GM23338 (cell line): ENCODE measurements at regions not wholly inside any gene's neighbourhood (a gene's known extent, or its start where the extent isn't known, plus 50 kb on each side); places are given as distances from the start of the nearest gene placed in this dataset.

ENCODE experiments used
- ATAC-seq: fragments of 200-7000 bp; cut with Tn5 transposase; 3 replicates; pipeline ENCODE4 v1.9.1; 2020
- DNase-seq: peaks from one replicate; pipeline ENCODE4 v3.0.0-alpha.2; 2015; ENCODE audit warnings: low spot score
- H2AFZ ChIP-seq: fragments of 200-600 bp; sonication (generic); 2 replicates; pipeline ENCODE4 v1.8.0; 2016; ENCODE audit warnings: antibody characterized with exemption, mild to moderate bottlenecking, moderate library complexity
- H3F3A ChIP-seq: fragments of 200-600 bp; sonication (generic); replicated peaks from 2 replicates; pipeline ENCODE4 v1.8.0; 2017; ENCODE audit warnings: antibody characterized with exemption, mixed run types, low read depth
- H3K27ac ChIP-seq: fragments of 200-600 bp; sonication (generic); 2 replicates; pipeline ENCODE4 v1.6.1; 2016; ENCODE audit warnings: low read depth
- H3K27me3 ChIP-seq: fragments of 200-600 bp; sonication (generic); 2 replicates; pipeline ENCODE4 v1.8.0; 2016; ENCODE audit warnings: mild to moderate bottlenecking, mixed run types, moderate library complexity; ENCODE audit not compliant: insufficient read depth
- H3K36me3 ChIP-seq: fragments of 200-600 bp; sonication (generic); 2 replicates; pipeline ENCODE4 v1.8.0; 2016; ENCODE audit warnings: mild to moderate bottlenecking; ENCODE audit not compliant: insufficient read depth
- H3K4me1 ChIP-seq: fragments of 200-600 bp; sonication (generic); 2 replicates; pipeline ENCODE4 v1.8.0; 2016; ENCODE audit warnings: mild to moderate bottlenecking, moderate library complexity; ENCODE audit not compliant: insufficient read depth
- H3K4me2 ChIP-seq: fragments of 200-600 bp; sonication (generic); 2 replicates; pipeline ENCODE4 v1.7.1; 2017; ENCODE audit warnings: mixed run types
- H3K4me3 ChIP-seq: fragments of 200-600 bp; sonication (generic); 2 replicates; pipeline ENCODE4 v1.6.1; 2016; ENCODE audit warnings: mixed run types
- H3K79me2 ChIP-seq: fragments of 200-600 bp; sonication (generic); replicated peaks from 2 replicates; pipeline ENCODE4 v1.8.0; 2017; ENCODE audit warnings: mild to moderate bottlenecking; ENCODE audit not compliant: insufficient read depth
- H3K9me2 ChIP-seq: fragments of 200-600 bp; sonication (generic); 2 replicates; pipeline ENCODE4 v1.8.0; 2017; ENCODE audit not compliant: insufficient read depth
- H4K20me1 ChIP-seq: fragments of 200-600 bp; sonication (generic); replicated peaks from 2 replicates; pipeline ENCODE4 v1.8.0; 2017; ENCODE audit warnings: mild to moderate bottlenecking; ENCODE audit not compliant: insufficient read depth
- H3K27ac Mint-ChIP-seq: 2 replicates; pipeline ENCODE4 v1.8.0; 2020; ENCODE audit warnings: inconsistent platforms, mild to moderate bottlenecking, moderate library complexity, mixed read lengths
- H3K27me3 Mint-ChIP-seq: 3 replicates; pipeline ENCODE4 v1.8.0; 2022; ENCODE audit warnings: low read depth, mild to moderate bottlenecking, moderate library complexity, mixed read lengths, inconsistent platforms; ENCODE audit not compliant: insufficient read depth, poor library complexity
- H3K36me3 Mint-ChIP-seq: 3 replicates; pipeline ENCODE4 v1.8.0; 2021; ENCODE audit warnings: low read depth, mild to moderate bottlenecking, inconsistent platforms, moderate library complexity, mixed read lengths
- H3K4me1 Mint-ChIP-seq: 3 replicates; pipeline ENCODE4 v1.8.0; 2020; ENCODE audit warnings: mild to moderate bottlenecking, inconsistent platforms, mixed read lengths
- H3K4me3 Mint-ChIP-seq: 3 replicates; pipeline ENCODE4 v1.8.0; 2021; ENCODE audit warnings: moderate library complexity, mild to moderate bottlenecking, inconsistent platforms, mixed read lengths
- H3K9me3 Mint-ChIP-seq: 3 replicates; pipeline ENCODE4 v1.8.0; 2020; ENCODE audit warnings: moderate library complexity, mild to moderate bottlenecking, inconsistent platforms, mixed read lengths
- CREB1 ChIP-seq: fragments of 250-450 bp; sonication (Bioruptor Pico); IDR thresholded peaks from 2 replicates; pipeline ENCODE4 v1.5.0; 2020; ENCODE audit warnings: low read depth, mild to moderate bottlenecking, moderate library complexity
- CTCF ChIP-seq, 2 experiments: fragments of 200-600 bp in 1 of 2; sonication (generic) in 1 of 2; conservative IDR thresholded peaks; 2 replicates each; pipeline versions ENCODE4 v1.5.1 to v1.6.1; 2016 to 2017; ENCODE audit warnings: antibody characterized with exemption in 2 of 2, low read depth in 2 of 2, mild to moderate bottlenecking in 2 of 2, moderate library complexity in 1 of 2
- EZH2 ChIP-seq: fragments of 200-600 bp; sonication (generic); IDR thresholded peaks from one replicate; pipeline ENCODE4 v1.8.0; 2017; ENCODE audit warnings: antibody characterized with exemption, mild to moderate bottlenecking, low read depth; ENCODE audit not compliant: unreplicated experiment
- EZH2phosphoT487 ChIP-seq: fragments of 200-600 bp; sonication (generic); IDR thresholded peaks from one replicate; pipeline ENCODE4 v1.8.1; 2018; ENCODE audit warnings: antibody characterized with exemption; ENCODE audit not compliant: unreplicated experiment
- JUNB ChIP-seq: IDR thresholded peaks from one replicate; pipeline ENCODE4 v1.6.1; 2016; ENCODE audit warnings: antibody characterized with exemption; ENCODE audit not compliant: unreplicated experiment
- NANOG ChIP-seq: IDR thresholded peaks from 2 replicates; pipeline ENCODE4 v1.6.1; 2016; ENCODE audit warnings: antibody characterized with exemption, borderline replicate concordance
- POLR2AphosphoS5 ChIP-seq: IDR thresholded peaks from 2 replicates; pipeline ENCODE4 v1.6.1; 2016; ENCODE audit warnings: antibody characterized with exemption, low read depth
- REST ChIP-seq: IDR thresholded peaks from one replicate; pipeline ENCODE4 v1.6.1; 2018; ENCODE audit warnings: antibody characterized with exemption; ENCODE audit not compliant: unreplicated experiment
- STAT1 ChIP-seq: IDR thresholded peaks from one replicate; pipeline ENCODE4 v1.6.1; 2016; ENCODE audit warnings: antibody characterized with exemption; ENCODE audit not compliant: unreplicated experiment
- ZNF114 ChIP-seq: fragments of 250-450 bp; sonication (Bioruptor Pico); IDR thresholded peaks from 2 replicates; pipeline ENCODE4 v1.5.0; 2020; ENCODE audit warnings: mild to moderate bottlenecking, moderate library complexity
- ZNF331 ChIP-seq: fragments of 250-450 bp; sonication (Bioruptor Pico); IDR thresholded peaks from 2 replicates; pipeline ENCODE4 v1.5.0; 2020; ENCODE audit warnings: low read depth, mild to moderate bottlenecking, moderate library complexity
- TF ChIP-seq, protein P1 (sequence below): fragments of 250-450 bp; sonication (Bioruptor Pico); IDR thresholded peaks from 2 replicates; pipeline ENCODE4 v1.5.0; 2020; ENCODE audit warnings: mild to moderate bottlenecking, moderate library complexity
- TF ChIP-seq, protein P2 (sequence below): IDR thresholded peaks from 2 replicates; pipeline ENCODE4 v1.6.1; 2016; ENCODE audit warnings: antibody characterized with exemption

GRCh38 chr5:7325975-7326913, 69.7 kb upstream of the ADCY2 start:
- ATAC-seq (no peak), DNase-seq (no peak)
- H3K27ac Mint-ChIP-seq = no peak overlapping the region
- peaks cover 27% of the 10 kb centered on the region for H3K4me1 Mint-ChIP-seq
- no peak overlapping the region for H3K4me3 ChIP-seq
- no peak overlapping the region for H3K4me3 Mint-ChIP-seq
- no peaks in the 10 kb centered on the region for H3K36me3 ChIP-seq
- peaks cover 27% of the 10 kb centered on the region for H3K4me1 ChIP-seq
- H4K20me1 ChIP-seq = no peaks in the 10 kb centered on the region
- peaks cover 12% of the 10 kb centered on the region for H3K9me2 ChIP-seq
- H3K4me2 ChIP-seq = no peak overlapping the region
- H3K27me3 ChIP-seq = no peaks in the 10 kb centered on the region
- H3K27me3 Mint-ChIP-seq = peaks cover 4% of the 10 kb centered on the region
- no peaks in the 10 kb centered on the region for H3F3A ChIP-seq
- H3K79me2 ChIP-seq = no peaks in the 10 kb centered on the region
- no peaks in the 10 kb centered on the region for H3K36me3 Mint-ChIP-seq
- TF ChIP-seq EZH2 = no peak
- no peak for TF ChIP-seq CTCF (conservative IDR thresholded peaks at IDR 0.05; ENCODE audit: low read depth in 2 of 2)
- no peak for TF ChIP-seq POLR2AphosphoS5
- no peak for TF ChIP-seq ZNF331 (CRISPR knock-in tag)
- TF ChIP-seq, protein P1, sequence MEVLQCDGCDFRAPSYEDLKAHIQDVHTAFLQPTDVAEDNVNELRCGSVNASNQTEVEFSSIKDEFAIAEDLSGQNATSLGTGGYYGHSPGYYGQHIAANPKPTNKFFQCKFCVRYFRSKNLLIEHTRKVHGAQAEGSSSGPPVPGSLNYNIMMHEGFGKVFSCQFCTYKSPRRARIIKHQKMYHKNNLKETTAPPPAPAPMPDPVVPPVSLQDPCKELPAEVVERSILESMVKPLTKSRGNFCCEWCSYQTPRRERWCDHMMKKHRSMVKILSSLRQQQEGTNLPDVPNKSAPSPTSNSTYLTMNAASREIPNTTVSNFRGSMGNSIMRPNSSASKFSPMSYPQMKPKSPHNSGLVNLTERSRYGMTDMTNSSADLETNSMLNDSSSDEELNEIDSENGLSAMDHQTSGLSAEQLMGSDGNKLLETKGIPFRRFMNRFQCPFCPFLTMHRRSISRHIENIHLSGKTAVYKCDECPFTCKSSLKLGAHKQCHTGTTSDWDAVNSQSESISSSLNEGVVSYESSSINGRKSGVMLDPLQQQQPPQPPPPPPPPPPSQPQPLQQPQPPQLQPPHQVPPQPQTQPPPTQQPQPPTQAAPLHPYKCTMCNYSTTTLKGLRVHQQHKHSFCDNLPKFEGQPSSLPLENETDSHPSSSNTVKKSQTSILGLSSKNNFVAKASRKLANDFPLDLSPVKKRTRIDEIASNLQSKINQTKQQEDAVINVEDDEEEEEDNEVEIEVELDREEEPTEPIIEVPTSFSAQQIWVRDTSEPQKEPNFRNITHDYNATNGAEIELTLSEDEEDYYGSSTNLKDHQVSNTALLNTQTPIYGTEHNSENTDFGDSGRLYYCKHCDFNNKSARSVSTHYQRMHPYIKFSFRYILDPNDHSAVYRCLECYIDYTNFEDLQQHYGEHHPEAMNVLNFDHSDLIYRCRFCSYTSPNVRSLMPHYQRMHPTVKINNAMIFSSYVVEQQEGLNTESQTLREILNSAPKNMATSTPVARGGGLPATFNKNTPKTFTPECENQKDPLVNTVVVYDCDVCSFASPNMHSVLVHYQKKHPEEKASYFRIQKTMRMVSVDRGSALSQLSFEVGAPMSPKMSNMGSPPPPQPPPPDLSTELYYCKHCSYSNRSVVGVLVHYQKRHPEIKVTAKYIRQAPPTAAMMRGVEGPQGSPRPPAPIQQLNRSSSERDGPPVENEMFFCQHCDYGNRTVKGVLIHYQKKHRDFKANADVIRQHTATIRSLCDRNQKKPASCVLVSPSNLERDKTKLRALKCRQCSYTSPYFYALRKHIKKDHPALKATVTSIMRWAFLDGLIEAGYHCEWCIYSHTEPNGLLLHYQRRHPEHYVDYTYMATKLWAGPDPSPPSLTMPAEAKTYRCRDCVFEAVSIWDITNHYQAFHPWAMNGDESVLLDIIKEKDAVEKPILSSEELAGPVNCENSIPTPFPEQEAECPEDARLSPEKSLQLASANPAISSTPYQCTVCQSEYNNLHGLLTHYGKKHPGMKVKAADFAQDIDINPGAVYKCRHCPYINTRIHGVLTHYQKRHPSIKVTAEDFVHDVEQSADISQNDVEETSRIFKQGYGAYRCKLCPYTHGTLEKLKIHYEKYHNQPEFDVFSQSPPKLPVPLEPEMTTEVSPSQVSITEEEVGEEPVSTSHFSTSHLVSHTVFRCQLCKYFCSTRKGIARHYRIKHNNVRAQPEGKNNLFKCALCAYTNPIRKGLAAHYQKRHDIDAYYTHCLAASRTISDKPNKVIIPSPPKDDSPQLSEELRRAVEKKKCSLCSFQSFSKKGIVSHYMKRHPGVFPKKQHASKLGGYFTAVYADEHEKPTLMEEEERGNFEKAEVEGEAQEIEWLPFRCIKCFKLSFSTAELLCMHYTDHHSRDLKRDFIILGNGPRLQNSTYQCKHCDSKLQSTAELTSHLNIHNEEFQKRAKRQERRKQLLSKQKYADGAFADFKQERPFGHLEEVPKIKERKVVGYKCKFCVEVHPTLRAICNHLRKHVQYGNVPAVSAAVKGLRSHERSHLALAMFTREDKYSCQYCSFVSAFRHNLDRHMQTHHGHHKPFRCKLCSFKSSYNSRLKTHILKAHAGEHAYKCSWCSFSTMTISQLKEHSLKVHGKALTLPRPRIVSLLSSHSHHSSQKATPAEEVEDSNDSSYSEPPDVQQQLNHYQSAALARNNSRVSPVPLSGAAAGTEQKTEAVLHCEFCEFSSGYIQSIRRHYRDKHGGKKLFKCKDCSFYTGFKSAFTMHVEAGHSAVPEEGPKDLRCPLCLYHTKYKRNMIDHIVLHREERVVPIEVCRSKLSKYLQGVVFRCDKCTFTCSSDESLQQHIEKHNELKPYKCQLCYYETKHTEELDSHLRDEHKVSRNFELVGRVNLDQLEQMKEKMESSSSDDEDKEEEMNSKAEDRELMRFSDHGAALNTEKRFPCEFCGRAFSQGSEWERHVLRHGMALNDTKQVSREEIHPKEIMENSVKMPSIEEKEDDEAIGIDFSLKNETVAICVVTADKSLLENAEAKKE (CRISPR knock-in tag) = no peak
- no peak for TF ChIP-seq NANOG
- no peak for TF ChIP-seq CREB1 (CRISPR knock-in tag)
- no peak for TF ChIP-seq ZNF114
- TF ChIP-seq EZH2phosphoT487 = no peak
- TF ChIP-seq REST = no peak
- TF ChIP-seq, protein P2, sequence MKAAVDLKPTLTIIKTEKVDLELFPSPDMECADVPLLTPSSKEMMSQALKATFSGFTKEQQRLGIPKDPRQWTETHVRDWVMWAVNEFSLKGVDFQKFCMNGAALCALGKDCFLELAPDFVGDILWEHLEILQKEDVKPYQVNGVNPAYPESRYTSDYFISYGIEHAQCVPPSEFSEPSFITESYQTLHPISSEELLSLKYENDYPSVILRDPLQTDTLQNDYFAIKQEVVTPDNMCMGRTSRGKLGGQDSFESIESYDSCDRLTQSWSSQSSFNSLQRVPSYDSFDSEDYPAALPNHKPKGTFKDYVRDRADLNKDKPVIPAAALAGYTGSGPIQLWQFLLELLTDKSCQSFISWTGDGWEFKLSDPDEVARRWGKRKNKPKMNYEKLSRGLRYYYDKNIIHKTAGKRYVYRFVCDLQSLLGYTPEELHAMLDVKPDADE = no peak
- no peak for TF ChIP-seq STAT1
- no peak for TF ChIP-seq JUNB
- no peak overlapping the region; the same call in 1 of the 2 replicates for H2AFZ ChIP-seq
- H3K27ac ChIP-seq = no peak overlapping the region
- H3K9me3 Mint-ChIP-seq = no peaks in the 10 kb centered on the region
